Body of pancreas (tissue), 4 donors: ENCODE measurements at regions not wholly inside any gene's neighbourhood (a gene's known extent, or its start where the extent isn't known, plus 50 kb on each side); places are given as distances from the start of the nearest gene placed in this dataset.

Source experiments
- CTCF ChIP-seq, 7 experiments: fragments of 450-650 bp in 4 of 7; fragments of 200-600 bp in 3 of 7; sonication (generic) in 3 of 7; IDR thresholded peaks; one replicate each; pipeline ENCODE4 v1.5.1; 2016 to 2019; ENCODE audit warnings: antibody characterized with exemption in 7 of 7
- POLR2A ChIP-seq, 3 donors: fragments of 450-650 bp; IDR thresholded peaks; one replicate each; pipeline ENCODE4 v1.6.1; 2016; ENCODE audit warnings: antibody characterized with exemption in 3 of 3, mild to moderate bottlenecking in 2 of 3

DNA sequence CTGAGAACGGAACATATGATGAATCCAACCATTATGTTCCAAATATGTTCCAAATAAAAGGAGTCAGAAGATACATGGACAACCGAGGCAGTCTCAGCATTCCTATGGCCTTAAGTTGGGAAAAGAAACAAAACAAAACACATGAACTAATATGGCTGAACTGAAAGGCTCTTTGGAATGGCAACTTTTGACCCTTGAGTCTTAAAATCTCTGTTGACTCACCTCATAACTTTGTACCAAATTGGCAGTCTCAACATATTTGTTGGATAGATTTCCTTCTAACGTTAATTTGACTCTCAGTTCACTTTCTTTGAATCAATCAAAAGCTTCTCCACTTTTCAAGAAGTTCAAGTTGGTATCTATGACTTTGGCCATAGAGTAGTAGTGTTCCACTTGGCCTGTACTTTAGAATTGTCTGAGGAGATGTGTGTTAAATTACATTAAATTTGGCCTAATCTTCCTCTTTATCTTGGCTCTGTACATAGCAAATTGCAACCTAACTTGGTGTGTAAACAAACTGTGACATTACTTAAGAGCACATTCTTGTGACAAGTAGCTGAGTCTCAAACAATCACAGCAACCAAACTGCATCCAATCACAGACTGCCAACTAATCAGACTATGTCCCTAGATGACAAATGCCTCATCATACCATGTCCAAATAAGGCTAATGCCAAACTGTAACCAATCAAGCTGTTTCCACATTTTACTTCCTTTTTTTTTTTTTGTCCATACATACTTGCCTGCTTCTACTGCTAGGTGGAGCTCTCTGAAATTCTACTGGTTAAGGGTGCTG is 208.8 kb downstream of the BMP2 start:
- TF ChIP-seq POLR2A (IDR thresholded peaks at IDR 0.05) (no peak), CTCF (IDR thresholded peaks at IDR 0.05) (no peak)
